HG02610 (cell line): ENCODE measurements at regions not wholly inside any gene's neighbourhood (a gene's known extent, or its start where the extent isn't known, plus 50 kb on each side); places are given as distances from the start of the nearest gene placed in this dataset.

ENCODE experiments used
- ATAC-seq: cut with Tn5 transposase; IDR thresholded peaks from one replicate; pipeline ENCODE4 v1.9.1; 2021; ENCODE audit warnings: mild to moderate bottlenecking, moderate library complexity; ENCODE audit not compliant: unreplicated experiment

DNA sequence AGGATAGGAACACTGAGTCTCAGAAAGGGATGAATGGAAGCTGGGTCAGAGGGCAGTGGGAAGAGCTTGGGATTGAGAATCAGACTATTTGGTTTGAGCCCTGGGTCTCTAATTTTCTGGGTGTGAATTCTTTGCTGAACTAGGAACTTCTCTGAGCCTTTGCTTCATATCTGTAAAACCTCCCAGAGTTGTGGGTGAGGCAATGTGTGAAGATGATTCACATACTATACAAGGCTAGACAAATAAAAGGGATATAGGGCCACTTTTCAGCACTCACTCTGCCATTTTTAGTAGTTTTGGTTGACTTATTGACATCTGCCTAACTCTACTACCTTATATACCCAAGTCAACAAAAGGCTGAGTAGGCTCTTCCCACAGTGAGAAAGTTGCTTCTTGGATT is 77.7 kb upstream of the JUN start:
- ATAC-seq, result no peak

DNA sequence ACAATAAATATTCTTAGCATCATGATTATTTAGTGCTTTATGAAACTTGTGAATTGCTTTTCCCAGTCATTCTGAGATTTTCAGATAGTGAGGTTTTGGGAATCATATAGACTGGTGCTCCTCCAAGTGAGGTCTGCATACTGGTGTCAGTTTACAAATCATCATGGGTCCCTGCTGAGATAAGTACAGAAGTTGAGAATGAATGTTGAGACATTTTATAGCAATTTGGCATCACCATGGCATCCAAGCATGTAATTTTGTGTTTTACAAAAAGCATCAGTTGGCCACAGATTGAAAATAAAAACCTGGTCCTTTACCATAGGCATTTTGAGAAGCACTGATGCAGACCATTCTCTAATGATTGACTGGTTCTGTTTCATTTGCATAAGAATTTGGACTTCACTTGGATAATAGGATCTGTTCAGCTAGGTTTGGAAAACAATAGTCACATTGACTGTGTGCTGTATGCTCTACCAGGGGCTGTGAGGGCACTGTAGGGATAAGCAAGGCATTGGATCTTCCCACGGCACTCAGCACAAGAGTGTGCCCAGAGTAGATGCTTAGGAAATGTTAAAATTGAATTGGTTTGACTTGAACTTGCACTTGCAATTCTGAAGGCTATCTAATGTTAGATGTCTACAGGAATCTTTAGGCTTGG is 79.0 kb upstream of the JUN start:
- no peak for ATAC-seq

DNA sequence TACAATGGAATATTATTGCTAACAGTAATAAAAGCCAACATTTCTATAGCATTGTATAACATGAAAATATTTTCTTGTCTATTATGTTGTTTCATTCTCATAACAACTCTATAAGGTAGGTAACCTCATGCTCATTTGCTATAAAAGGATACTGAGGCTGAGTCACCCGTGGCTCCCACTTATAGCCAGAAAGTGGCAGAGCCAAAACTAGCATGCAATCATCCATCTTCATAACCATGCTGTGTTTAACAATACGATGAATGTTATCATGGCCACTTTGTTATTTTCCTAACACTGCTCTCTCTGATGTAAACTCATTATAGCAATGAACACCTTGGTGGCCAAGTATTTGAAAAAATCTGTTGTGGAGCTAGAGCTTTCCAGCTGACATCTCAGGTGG is 80.8 kb upstream of the JUN start:
- ATAC-seq, result no peak

DNA sequence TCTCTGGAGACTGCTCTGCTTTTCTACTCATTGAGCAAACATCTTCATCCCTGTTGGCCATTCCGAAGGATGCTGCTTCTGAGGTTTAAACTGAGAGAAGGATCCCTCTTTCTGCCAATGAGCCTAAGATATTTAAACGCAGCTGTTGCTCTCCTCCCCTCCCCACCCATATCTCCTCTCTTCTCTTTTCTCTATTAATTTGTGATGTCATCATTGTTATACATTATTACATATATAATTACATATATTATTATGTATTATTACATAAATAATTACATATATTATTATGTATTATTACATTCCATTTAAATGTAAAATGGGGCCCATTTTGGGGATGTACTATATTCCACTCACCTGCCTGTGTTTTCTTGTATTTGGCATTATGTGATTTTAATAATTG is 82.7 kb upstream of the JUN start:
- no peak for ATAC-seq

DNA sequence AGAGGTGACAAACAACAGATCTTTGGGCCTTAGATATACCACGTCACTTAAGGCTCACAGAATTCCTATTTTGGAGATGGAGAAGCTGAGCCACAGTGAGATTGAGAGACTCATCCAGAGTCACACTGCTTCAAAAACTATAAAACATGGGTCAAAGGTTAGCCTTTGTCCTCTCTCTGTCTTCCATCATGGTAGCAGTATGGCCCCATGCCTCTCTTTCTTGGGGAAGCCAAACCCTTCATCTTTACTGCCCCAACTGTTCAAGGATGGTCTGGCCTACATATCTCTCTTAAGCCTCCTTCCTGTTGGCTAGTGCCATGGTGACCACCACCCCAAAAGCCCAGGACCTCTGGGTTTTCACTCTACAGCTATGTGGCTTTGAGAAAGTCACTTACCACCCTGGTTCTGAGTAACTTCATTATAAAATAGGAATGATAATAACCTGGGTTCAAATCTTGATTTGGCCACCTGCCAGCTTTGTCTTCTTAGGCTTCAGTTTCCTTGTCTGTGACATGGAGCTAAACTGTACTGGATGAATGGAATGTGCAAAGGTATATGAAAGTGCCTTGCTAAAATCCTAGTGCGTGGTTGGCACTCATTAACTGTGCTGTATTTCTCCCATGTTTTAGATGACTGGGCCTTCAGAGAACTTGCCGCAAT is 85.9 kb upstream of the JUN start:
- ATAC-seq, result no peak

DNA sequence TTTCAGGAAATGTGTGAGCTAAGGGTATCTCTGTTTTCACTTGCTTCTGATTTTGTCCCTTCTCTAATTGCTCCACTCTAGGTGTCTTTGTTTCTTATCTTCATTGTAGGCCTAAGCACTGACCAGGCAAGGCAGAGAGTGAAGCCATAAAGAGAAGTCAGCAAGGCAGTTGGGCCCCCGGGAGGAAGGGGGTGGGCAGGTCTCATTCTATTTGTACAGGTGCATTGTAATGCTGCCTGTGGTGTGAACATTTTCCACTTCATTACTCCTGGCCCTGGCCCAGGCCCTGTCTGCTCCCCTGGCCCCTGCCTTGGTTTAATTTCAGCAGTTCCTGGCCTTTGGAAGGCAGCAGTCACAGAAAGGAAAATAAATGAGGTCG is 86.4 kb upstream of the JUN start:
- ATAC-seq, result no peak

DNA sequence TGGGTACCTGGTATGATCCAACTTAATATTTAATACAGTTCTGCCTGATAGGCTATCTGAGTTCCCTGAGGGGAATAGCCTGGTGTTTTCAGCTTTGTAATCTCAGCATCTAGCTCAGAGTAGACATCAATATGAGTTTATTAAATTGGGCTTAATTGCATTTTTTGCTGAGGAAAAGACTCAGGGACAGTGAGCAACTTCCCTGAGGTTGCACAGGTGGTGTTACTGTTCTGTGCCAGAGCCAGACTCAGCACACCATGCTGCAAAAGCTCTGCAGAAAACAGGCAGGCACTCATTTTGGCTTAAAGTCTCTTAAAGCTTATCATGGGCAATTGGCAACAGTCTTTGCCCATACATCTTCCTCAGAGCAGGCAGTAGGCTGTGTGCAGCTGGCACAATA is 90.5 kb upstream of the JUN start:
- ATAC-seq, result no peak

DNA sequence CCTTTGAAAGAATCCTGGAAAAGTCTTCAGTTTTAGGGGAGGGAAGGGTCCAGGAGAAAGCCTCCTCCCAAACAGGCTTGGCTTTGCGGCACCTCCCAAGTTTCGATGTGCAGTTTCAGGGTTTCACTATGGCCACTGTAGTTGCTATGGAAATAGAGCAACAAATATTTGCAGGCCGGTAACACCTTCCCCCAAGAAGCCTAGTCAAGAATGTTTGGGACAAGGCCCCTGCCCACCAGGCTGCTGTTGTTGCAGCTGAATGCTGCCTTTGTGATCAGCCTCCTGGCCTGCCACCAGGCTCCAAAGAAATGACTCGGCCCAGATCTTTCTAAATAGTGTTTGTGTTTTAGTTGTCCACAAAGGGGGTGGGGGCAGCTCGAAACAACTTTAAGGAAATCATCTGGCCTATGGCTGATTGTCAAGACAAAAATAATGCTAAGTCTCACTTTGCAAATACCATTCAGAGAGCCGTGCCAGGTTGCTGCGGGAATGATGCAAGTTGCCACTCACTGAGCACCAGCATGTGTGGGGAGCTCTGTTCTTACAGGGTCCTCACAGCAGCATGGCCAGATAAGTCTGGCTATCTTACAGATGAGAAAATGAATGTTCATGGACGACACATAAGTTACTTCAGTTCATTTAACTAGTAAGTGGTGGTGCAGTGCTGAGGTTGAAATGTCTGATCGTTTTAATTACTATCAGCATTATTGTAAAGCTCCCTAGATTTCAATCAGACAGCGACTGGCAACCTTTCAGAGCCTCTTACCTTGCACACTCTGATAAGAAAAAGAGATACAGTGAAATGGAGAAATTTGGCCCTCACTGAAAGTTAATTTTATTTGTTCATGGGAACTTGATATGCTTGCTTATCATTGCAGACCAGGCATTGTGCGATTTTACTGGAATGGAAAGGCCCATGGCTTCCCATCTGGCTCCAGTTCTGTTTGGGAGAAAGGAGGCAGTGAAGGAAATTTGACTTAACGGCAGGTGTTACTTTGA is 91.2 kb upstream of the JUN start:
- no peak for ATAC-seq

DNA sequence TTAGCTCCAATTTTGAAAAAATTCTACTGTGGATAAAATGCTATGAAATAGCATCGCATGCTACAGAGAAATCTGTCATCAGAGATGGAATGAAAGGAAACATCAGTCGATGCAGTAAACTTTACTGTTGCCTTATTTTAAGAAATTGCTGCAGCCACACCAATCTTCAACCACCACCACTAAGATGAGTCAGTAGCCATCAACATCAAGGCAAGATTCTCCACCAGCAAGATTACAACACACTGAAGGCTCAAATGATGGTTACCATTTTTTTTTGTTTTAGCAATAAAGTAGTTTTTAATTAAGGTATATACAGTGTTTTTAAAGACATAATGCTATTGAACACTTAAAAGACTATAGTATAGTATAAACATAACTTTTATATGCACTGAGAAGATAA is 95.6 kb upstream of the JUN start:
- ATAC-seq, result no peak

DNA sequence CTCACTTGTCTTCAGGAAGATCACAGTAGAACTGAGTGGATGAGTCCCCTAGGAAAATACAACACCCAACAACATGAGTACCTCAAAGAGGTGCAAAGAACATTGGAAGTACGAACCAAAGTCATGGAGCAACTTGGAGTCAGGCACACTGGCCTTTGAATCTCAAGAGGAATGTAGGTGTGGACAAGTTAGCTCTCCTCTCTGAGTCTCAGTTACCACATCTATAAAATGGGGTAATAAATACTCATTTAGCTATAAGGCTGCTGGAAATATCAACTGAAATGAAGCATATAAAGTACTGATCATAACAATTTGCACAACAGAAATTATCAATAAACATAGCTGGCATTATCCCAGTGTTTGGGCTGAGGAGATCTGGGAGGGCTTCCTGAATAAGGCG is 96.7 kb upstream of the JUN start:
- no peak for ATAC-seq

DNA sequence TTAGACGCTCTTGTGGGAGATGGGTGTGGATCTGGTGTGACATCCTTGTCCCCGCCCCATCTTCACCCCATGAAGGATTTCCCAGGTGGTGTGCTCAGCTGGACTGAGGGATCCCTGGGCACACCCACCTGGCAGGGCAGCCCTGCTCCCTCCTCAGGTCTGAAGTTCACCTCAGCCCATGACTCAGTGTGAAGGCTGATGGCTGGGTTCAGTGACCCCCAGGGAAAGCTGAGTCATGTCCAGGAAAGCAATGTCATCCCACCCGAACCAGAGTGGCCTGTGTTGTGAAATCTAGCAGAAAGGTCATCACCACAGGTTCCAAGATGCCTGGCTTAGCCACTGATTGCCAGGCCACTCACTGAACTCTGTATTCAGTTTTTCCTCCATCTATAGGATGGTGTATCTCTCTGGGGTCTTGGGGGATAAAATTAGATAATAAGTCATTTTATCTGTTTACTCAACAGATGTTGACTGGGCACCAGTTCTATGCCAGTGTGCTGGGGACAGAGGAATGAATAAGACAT is 97.7 kb upstream of the JUN start:
- ATAC-seq, result no peak

DNA sequence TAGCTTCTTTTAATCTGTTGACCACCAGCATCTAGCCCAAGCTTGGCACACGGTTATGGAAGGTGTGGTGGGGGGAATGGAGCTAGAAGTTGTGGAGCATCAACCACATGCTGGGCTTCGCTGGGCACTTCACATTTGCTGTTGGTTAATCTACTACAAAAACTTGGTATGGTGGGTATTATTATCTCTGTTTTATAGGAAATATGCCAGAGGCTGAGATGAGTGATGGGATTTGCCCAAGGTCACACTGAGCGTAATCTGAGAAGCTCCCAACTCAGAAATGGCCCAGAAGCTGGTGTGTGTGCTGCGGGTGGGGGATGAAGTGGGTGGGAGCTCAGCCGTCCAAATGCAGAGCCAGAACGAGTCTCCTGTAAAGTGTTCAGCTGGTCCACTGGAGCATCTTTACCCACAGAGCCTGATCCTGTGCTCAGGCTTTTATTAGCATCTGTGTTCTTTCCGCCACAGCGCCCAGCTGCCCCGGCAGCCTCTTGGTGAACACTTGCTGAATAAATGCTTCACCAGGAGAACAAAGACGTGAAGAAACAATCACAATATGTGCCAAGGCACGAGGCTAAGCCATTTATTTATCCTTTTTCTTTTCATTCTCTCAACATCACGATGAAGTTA is 98.6 kb upstream of the JUN start:
- no peak for ATAC-seq

DNA sequence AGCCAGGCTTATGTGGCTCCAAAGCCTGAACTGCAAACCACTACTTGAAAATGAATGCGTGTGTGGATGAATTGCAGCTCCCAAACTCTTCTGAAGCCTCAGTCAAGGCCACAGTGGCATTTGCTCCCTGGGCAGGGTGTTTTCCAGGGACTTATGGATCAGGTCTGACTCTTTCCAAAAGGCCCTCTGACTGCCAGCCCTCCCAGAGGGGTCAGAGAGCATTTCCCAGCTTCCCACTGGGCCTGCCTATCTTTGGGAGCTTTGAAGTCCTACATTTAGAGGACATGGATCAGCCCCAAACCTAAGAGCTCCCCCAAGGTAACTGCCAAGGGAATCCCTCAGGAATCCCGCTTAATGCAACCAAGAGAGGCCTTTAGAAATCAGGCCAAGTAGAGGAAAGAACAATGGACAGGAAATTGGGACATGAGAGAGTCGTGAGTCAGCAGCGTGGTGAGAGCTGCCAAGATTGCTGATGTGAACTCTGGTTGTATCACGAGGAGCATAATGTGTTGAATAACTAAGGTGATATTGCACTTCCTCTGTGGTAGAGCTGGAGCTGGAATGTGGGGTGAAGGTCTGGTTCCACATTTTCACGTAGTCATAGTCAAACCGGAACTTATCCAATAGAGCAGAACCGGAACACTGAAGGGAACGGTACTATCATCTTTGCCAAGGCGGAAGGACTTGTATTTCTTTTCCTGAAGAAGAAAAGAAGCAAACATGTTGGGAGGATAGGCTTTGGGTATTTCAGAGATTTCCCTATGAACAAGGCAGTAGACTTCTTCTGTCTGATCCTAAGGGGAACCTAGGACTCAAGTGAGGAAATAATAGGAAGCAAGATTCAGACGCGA is 99.4 kb upstream of the JUN start:
- ATAC-seq, result peak; percentile 50

DNA sequence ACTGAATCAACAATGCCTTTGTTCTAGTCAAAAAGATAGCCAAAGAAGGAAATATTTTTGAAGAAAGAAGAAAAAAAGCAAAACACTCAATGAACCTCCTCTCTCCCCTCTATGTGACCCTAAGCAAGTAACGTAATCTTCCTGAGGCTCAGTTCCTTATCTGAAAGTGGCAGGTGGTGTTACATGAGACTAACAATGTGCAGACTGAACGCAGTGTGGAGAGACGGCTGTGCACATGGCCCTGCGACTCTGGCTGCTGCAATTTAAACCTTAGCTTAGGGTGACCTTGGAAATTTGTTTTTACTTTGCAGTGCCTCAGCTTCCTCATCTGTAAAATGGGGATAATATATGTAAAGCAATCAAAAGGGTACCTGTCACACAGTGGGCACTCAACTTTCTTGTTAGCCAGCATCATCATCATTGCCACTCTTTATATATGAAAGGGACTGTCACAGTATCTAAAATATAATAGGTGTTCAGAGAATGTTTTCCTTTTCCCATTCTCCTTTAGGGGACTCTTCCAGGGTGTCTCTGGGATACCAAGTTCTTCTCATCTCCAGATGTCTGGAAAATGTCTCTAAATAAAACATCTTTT is 100.1 kb upstream of the JUN start:
- ATAC-seq, result peak; percentile 57

DNA sequence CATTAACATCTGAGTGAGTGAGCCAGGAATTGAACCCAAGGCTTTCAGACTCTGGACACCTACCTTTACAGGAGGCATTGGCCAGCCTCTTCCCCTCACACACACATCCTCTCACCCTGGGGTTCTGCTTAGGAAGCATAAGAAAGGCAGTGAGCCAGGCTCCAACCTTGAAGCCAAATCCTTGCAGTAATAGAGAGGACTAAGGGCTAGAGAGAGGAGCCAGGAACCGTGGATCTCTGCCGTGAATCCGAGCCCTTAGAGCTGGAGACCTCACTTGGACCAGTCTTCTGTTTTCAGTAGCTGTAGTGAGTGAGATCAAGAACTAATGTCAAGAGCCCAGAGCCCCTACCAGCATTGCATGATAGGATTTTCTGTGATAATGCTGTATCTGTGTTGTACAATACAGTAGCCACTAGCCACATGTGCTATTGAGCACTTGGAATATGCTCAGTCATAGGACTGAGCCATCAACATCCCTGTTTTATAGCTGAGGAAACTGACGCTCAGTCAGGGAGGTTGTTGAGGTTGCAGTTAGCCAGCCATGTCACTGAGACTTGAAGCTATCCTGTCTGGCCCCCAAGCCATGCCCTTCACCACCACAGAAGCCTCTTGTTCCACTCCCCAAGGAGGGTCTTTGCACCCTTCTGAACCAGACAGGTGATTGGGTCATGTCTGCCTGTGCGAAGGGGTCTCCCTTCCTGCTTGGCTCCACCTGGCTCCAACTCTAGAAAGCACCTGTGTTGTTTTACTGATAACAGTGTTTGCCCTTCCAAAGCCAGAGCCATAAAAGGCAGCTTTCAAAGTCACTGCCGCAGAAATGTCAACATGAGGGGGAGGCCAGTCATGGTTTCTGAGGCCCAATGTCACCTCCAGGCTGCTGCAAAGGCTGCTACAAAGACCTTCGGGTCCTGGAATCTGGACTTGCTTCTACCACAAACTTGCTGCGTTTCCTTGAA is 101.1 kb upstream of the JUN start:
- ATAC-seq, result no peak

DNA sequence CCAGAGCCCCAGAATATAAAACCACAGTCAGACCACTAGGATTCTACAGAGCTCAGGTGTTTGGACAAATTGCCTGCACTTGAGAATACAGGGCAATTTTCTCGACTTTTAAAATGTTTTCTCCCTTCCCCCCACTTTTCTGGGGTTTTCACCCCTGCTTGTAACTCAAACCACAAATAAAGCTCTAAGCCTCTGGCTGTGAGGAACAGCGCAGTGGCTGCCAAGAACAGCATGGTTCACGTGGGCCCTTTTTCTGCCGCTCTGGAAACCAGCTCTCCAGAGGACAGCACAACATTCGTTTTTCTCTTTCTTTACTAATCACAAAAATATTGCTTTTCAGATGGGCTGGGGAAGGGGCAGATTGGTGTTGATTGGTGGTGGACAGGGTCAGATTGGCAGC is 102.2 kb upstream of the JUN start:
- ATAC-seq, result no peak

DNA sequence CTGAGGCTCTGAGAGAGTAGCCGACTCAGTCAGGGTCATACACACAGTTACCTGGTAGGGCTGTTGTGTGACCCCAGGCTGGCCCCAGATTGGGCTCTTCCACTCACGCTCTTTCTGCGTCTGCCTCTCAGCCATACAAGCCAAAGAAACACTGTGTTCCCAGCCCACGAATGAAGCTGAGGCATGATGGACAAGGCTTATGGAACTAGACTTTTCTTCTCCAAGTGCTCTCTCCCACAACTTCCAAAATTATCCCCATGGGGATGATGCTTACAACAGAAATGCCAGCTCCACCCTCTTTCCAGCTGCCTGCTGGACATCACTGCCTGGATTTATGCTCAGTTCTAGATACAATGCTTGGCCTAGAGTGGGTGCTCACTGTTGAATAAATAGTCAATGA is 102.8 kb upstream of the JUN start:
- no peak for ATAC-seq

DNA sequence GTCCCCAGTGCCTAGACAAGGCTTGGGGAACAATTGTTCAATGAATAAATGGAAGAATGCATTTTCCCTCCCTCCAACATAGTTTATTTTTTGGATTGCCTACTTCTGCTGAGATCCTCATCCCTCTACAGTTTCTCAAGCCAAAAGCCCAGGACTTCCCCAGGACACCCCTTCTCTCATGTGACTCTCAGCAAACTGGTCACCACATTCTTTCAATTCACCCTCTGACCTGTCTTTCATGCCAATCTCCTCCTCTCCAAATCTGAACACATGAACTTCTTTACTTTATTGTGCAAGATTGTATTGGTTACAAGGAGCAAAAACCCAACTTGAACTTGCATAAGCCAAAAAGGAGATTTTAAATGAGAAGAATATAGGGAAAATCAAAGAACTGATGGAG is 103.2 kb upstream of the JUN start:
- ATAC-seq, result no peak

DNA sequence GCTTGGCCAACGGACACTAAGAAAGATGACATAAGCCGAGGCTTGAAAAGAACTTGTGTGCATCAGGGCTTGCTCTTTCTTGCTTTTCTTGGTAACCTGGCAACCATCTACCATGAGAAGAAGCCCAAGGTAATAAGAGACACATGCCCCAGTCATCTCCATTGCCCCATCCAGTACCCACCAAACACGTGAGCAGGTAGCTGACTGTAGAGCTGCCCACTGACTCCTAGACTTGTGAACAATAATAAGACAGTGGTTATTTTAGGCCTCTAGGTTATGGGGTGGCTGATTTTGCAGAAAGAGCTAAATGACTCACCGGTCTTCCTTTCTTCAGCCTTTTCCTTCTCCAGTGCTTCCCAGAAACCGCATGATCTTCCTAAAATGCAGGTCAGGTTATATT is 105.0 kb upstream of the JUN start:
- no peak for ATAC-seq
